Testis (tissue), 2 donors: ENCODE measurements at regions not wholly inside any gene's neighbourhood (a gene's known extent, or its start where the extent isn't known, plus 50 kb on each side); places are given as distances from the start of the nearest gene placed in this dataset.

Experiments used
- POLR2A ChIP-seq: fragments of 450-650 bp; IDR thresholded peaks from one replicate; pipeline ENCODE4 v1.6.1; 2017; ENCODE audit warnings: antibody characterized with exemption, mild to moderate bottlenecking, moderate library complexity
- TF ChIP-seq, protein P1 (sequence below), 3 experiments: fragments of 450-650 bp in 2 of 3; fragments of 200-600 bp in 1 of 3; sonication (generic) in 1 of 3; IDR thresholded peaks; one replicate each; pipeline ENCODE4 v1.5.1; 2016 to 2019; ENCODE audit warnings: antibody characterized with exemption in 3 of 3, mild to moderate bottlenecking in 2 of 3, moderate library complexity in 1 of 3

DNA sequence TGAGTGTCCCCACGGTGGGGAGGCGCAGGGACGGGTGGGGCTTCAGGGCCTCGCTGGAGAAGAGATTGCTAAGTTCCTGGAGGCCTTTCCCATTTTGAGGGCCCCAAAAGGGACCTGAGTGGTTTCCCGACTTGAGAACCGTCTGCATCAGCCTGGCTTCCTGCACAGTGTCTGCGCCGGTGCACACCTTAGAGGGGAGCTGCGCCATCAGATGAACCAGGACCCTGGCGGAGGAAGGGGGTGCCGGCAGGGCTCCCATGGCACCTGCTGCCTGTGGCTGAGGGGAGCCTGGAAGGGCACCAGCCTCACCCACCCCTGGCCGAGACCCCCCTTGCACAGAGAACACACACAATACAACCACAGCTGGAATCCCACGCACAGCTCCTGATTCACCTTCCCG lies 465.1 kb upstream of the MYT1L start:
- TF ChIP-seq, protein P1, sequence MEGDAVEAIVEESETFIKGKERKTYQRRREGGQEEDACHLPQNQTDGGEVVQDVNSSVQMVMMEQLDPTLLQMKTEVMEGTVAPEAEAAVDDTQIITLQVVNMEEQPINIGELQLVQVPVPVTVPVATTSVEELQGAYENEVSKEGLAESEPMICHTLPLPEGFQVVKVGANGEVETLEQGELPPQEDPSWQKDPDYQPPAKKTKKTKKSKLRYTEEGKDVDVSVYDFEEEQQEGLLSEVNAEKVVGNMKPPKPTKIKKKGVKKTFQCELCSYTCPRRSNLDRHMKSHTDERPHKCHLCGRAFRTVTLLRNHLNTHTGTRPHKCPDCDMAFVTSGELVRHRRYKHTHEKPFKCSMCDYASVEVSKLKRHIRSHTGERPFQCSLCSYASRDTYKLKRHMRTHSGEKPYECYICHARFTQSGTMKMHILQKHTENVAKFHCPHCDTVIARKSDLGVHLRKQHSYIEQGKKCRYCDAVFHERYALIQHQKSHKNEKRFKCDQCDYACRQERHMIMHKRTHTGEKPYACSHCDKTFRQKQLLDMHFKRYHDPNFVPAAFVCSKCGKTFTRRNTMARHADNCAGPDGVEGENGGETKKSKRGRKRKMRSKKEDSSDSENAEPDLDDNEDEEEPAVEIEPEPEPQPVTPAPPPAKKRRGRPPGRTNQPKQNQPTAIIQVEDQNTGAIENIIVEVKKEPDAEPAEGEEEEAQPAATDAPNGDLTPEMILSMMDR (IDR thresholded peaks at IDR 0.05), result no peak
- TF ChIP-seq POLR2A, result no peak
